ENCODE measurements at regions not wholly inside any gene's neighbourhood (a gene's known extent, or its start where the extent isn't known, plus 50 kb on each side); places are given as distances from the start of the nearest gene placed in this dataset.

DNA sequence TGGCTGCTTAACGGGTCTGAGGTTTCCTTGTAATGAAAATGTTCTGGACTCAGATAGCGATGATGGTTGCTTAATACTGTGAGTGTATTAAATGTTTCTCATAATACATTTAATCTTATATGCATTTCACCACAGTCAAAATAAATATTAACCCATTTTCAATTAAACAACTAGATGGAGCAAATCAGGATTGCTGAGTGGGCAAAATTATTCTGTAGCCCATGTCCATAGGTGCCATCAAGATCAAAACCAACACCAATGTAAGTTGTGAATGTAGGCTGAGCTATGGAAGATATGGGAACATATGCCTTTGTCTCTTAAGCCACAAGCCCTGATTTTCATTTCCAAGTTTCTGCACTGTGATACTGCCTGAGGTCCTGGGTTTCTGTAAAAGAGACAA is 572.6 kb upstream of the EEF2KMT start:
- no peaks in the 10 kb centered on the region for H3K79me2 ChIP-seq (ENCODE audit: control insufficient read depth, insufficient read depth, low read length)
- FAIRE-seq (no peak), DNase-seq (ENCODE audit: low read depth, low spot score) (no peak)
- H2AFZ ChIP-seq (ENCODE audit: low read depth, low read length) = no peak overlapping the region
- no peaks in the 10 kb centered on the region for H3K4me1 ChIP-seq (ENCODE audit: control insufficient read depth, extremely low read depth, insufficient read depth, low read length)
- TF ChIP-seq POLR2AphosphoS5 (IDR thresholded peaks at IDR 0.05; ENCODE audit: insufficient read depth, low read depth, low read length) (no peak), MYC (IDR thresholded peaks at IDR 0.05; ENCODE audit: low read depth, low read length) (no peak), CTCF (IDR thresholded peaks at IDR 0.05; ENCODE audit: extremely low read depth in 1 of 2, insufficient read depth in 1 of 2, low read depth in 1 of 2, low read length in 2 of 2) (no peak), POLR2A (IDR thresholded peaks at IDR 0.05; ENCODE audit: low read depth, low read length) (no peak), EZH2 (IDR thresholded peaks at IDR 0.05; ENCODE audit: borderline replicate concordance, low read depth, low read length, severe bottlenecking) (no peak), MAX (IDR thresholded peaks at IDR 0.05; ENCODE audit: insufficient read depth, insufficient read length) (no peak), JUN (IDR thresholded peaks at IDR 0.05; ENCODE audit: borderline replicate concordance, insufficient read depth, insufficient read length, low read depth) (no peak), GATA2 (IDR thresholded peaks at IDR 0.05; ENCODE audit: insufficient read depth, insufficient read length, low read depth, low read length) (no peak), FOS (IDR thresholded peaks at IDR 0.05; ENCODE audit: borderline replicate concordance, insufficient read depth, low read length) (no peak)
- no peaks in the 10 kb centered on the region for H3K27me3 ChIP-seq (ENCODE audit: control insufficient read depth in 2 of 2, insufficient read depth in 2 of 2, low read length in 2 of 2)
- dilution Hi-C loops (cut with MboI; ENCODE audit: extremely low pct_ligation_motif_present, low sequenced_read_pairs) (no loop called here), intact Hi-C loops (cut with micrococcal nuclease) (no loop called here)
- H3K27ac ChIP-seq (ENCODE audit: insufficient read depth, low read depth, low read length) = no peak overlapping the region
- no peak overlapping the region for H3K4me3 ChIP-seq (replicated peaks in 1 of 3; ENCODE audit: insufficient read depth in 1 of 3, low read depth in 1 of 3, low read length in 3 of 3)
- no peak overlapping the region for H3K4me2 ChIP-seq (ENCODE audit: insufficient read depth, low read length)
- CTCF ChIA-PET = no interaction called here
- no peaks in the 10 kb centered on the region for H4K20me1 ChIP-seq (replicated peaks; ENCODE audit: control insufficient read depth, extremely low read depth, insufficient read depth, low read length)
- H3K9ac ChIP-seq (replicated peaks; ENCODE audit: extremely low read depth, insufficient read depth, low read length) = no peak overlapping the region
- peaks cover 2% of the 10 kb centered on the region for H3K9me3 ChIP-seq (replicated peaks; ENCODE audit: control insufficient read depth, insufficient read depth, low read length)
- H3K36me3 ChIP-seq (ENCODE audit: control insufficient read depth in 2 of 2, extremely low read depth in 1 of 2, insufficient read depth in 2 of 2, low read length in 2 of 2) = no peaks in the 10 kb centered on the region
- no TSS peak for BruUV-seq (replicated peaks)
- POLR2A ChIA-PET = no interaction called here
- no peaks in the 10 kb centered on the region for H3K9me1 ChIP-seq (replicated peaks; ENCODE audit: control insufficient read depth, extremely low read depth, insufficient read depth, low read length)
